H1 (cell line): ENCODE measurements at regions not wholly inside any gene's neighbourhood (a gene's known extent, or its start where the extent isn't known, plus 50 kb on each side); places are given as distances from the start of the nearest gene placed in this dataset.

ENCODE experiments used
- CTCF ChIA-PET: fragments of 300-600 bp; sonication (Branson Sonifier 250); formaldehyde crosslinking; loops from one replicate; lab custom pipeline; 2021; ENCODE audit not compliant: partially characterized antibody; lab: Charles Lee
- POLR2A ChIA-PET: fragments of 300-600 bp; sonication (Branson Sonifier 250); formaldehyde crosslinking; loops from one replicate; lab custom pipeline; 2021; ENCODE audit warnings: inconsistent platforms; ENCODE audit not compliant: partially characterized antibody; lab: Charles Lee
- DNase-seq, 2 experiments: peaks; one replicate each; pipeline versions ENCODE4 v3.0.0 to v3.0.0-alpha.2; 2010 to 2022; ENCODE audit warnings: low spot score in 2 of 2, low read depth in 1 of 2, mixed read lengths in 1 of 2
- FAIRE-seq: peaks from 2 replicates; lab custom pipeline; 2011; peaks lifted over from hg19 to GRCh38; lab: Jason Lieb, UNC
- H2AFZ ChIP-seq: 2 replicates; pipeline ENCODE4 v1.8.1; 2012; ENCODE audit warnings: low read length, inconsistent platforms
- H2AK5ac ChIP-seq: 2 replicates; pipeline ENCODE4 v1.6.1; 2013; ENCODE audit warnings: low read depth, low read length
- H2BK120ac ChIP-seq: replicated peaks from 2 replicates; pipeline ENCODE3; 2013; ENCODE audit warnings: low read depth, low read length, inconsistent platforms
- H2BK12ac ChIP-seq: 2 replicates; pipeline ENCODE4 v1.6.1; 2013; ENCODE audit warnings: low read depth, low read length
- H2BK15ac ChIP-seq: 2 replicates; pipeline ENCODE4 v1.6.1; 2013; ENCODE audit warnings: low read length
- H2BK20ac ChIP-seq: 2 replicates; pipeline ENCODE4 v1.6.1; 2013; ENCODE audit warnings: low read length
- H2BK5ac ChIP-seq: 2 replicates; pipeline ENCODE4 v1.6.1; 2013; ENCODE audit warnings: low read depth, low read length
- H3K14ac ChIP-seq: 2 replicates; pipeline ENCODE4 v1.6.1; 2013; ENCODE audit warnings: inconsistent platforms; ENCODE audit not compliant: insufficient read length
- H3K18ac ChIP-seq: 2 replicates; pipeline ENCODE4 v1.6.1; 2013; ENCODE audit warnings: low read length; ENCODE audit errors: extremely low read depth
- H3K23ac ChIP-seq: 2 replicates; pipeline ENCODE4 v1.6.1; 2013; ENCODE audit warnings: inconsistent platforms; ENCODE audit not compliant: insufficient read length
- H3K23me2 ChIP-seq: 2 replicates; pipeline ENCODE4 v1.6.1; 2013; ENCODE audit warnings: low read depth, low read length
- H3K27ac ChIP-seq: 2 replicates; pipeline ENCODE4 v1.6.1; 2011; ENCODE audit warnings: low read depth, low read length, inconsistent platforms
- H3K27me3 ChIP-seq, 4 experiments: replicated peaks in 1 of 4; 1 replicate in 1 of 4; 2 replicates in 3 of 4; pipeline versions ENCODE4 v1.6.1 to v1.8.1; 2011 to 2013; ENCODE audit warnings: low read length in 3 of 4, mild to moderate bottlenecking in 3 of 4, inconsistent platforms in 2 of 4, mixed read lengths in 2 of 4, moderate library complexity in 1 of 4; ENCODE audit not compliant: control insufficient read depth in 3 of 4, insufficient read depth in 3 of 4; ENCODE audit errors: extremely low read depth in 1 of 4
- H3K36me3 ChIP-seq, 4 experiments: 2 replicates each; pipeline versions ENCODE4 v1.6.1 to v1.8.1; 2011 to 2013; ENCODE audit warnings: mild to moderate bottlenecking in 4 of 4, low read length in 3 of 4, moderate library complexity in 2 of 4, control low read depth in 1 of 4, inconsistent platforms in 1 of 4; ENCODE audit not compliant: insufficient read depth in 4 of 4, control insufficient read depth in 2 of 4
- H3K4ac ChIP-seq: replicated peaks from 2 replicates; pipeline ENCODE3; 2013; ENCODE audit warnings: low read length, low read depth, mixed read lengths, inconsistent platforms; ENCODE audit not compliant: insufficient read length
- H3K4me1 ChIP-seq, 4 experiments: replicated peaks in 1 of 4; 1 replicate in 1 of 4; 2 replicates in 3 of 4; pipeline versions ENCODE4 v1.6.1 to v1.8.1; 2011 to 2013; ENCODE audit warnings: low read length in 3 of 4, inconsistent platforms in 2 of 4, mixed read lengths in 1 of 4; ENCODE audit not compliant: insufficient read depth in 4 of 4, control insufficient read depth in 3 of 4
- H3K4me2 ChIP-seq, 2 experiments: 2 replicates each; pipeline versions ENCODE4 v1.6.1 to v1.8.1; 2011 to 2013; ENCODE audit warnings: low read depth in 2 of 2, low read length in 2 of 2, control low read depth in 1 of 2, inconsistent platforms in 1 of 2, mild to moderate bottlenecking in 1 of 2; ENCODE audit not compliant: insufficient read depth in 1 of 2
- H3K4me3 ChIP-seq, 4 experiments: fragments of 200-600, 300-600 bp in 1 of 4; sonication (generic), shearing (Covaris generic), sonication (Bioruptor Twin) in 1 of 4; 2 replicates each; pipeline versions ENCODE4 v1.5.1 to v1.8.1; 2011 to 2016; ENCODE audit warnings: low read length in 4 of 4, low read depth in 3 of 4, control low read depth in 2 of 4, inconsistent platforms in 2 of 4, mild to moderate bottlenecking in 2 of 4, mixed read lengths in 1 of 4, moderate library complexity in 1 of 4; ENCODE audit not compliant: insufficient read depth in 2 of 4; ENCODE audit errors: extremely low read depth in 1 of 4
- H3K56ac ChIP-seq: replicated peaks from 2 replicates; pipeline ENCODE3; 2013; ENCODE audit warnings: low read depth, mild to moderate bottlenecking, mixed read lengths, low read length, inconsistent platforms; ENCODE audit not compliant: insufficient read length
- H3K79me1 ChIP-seq: 2 replicates; pipeline ENCODE4 v1.6.1; 2013; ENCODE audit warnings: low read depth, low read length, control low read depth
- H3K79me2 ChIP-seq, 2 experiments: 2 replicates each; pipeline versions ENCODE4 v1.6.1 to v1.8.1; 2012 to 2013; ENCODE audit warnings: low read length in 2 of 2, mild to moderate bottlenecking in 2 of 2, inconsistent platforms in 1 of 2; ENCODE audit not compliant: insufficient read depth in 2 of 2, control insufficient read depth in 1 of 2
- H3K9ac ChIP-seq, 4 experiments: replicated peaks in 1 of 4; 1 replicate in 1 of 4; 2 replicates in 3 of 4; pipeline versions ENCODE4 v1.6.1 to v1.8.1; 2011 to 2013; ENCODE audit warnings: low read depth in 3 of 4, low read length in 3 of 4, control low read depth in 2 of 4, mild to moderate bottlenecking in 2 of 4, moderate library complexity in 2 of 4, inconsistent platforms in 1 of 4; ENCODE audit errors: extremely low read depth in 1 of 4
- H3K9me3 ChIP-seq, 2 experiments: 2 replicates each; pipeline versions ENCODE4 v1.6.1 to v1.8.1; 2012 to 2013; ENCODE audit warnings: mild to moderate bottlenecking in 2 of 2, moderate library complexity in 2 of 2, control low read depth in 1 of 2, inconsistent platforms in 1 of 2, low read depth in 1 of 2, low read length in 1 of 2, mixed read lengths in 1 of 2; ENCODE audit not compliant: insufficient read depth in 2 of 2
- H4K20me1 ChIP-seq, 2 experiments: replicated peaks in 1 of 2; 2 replicates each; pipeline versions ENCODE3 to v1.8.1; 2011 to 2013; ENCODE audit warnings: inconsistent platforms in 2 of 2, low read length in 2 of 2, mild to moderate bottlenecking in 1 of 2; ENCODE audit not compliant: insufficient read depth in 2 of 2, control insufficient read depth in 1 of 2
- H4K5ac ChIP-seq: 2 replicates; pipeline ENCODE4 v1.6.1; 2013; ENCODE audit warnings: low read length, low read depth, mixed read lengths, inconsistent platforms; ENCODE audit not compliant: insufficient read length
- H4K8ac ChIP-seq: 2 replicates; pipeline ENCODE4 v1.8.0; 2013; ENCODE audit warnings: mild to moderate bottlenecking, moderate library complexity, low read length, inconsistent platforms; ENCODE audit not compliant: insufficient read depth; ENCODE audit errors: extremely low read depth
- H4K91ac ChIP-seq: replicated peaks from 2 replicates; pipeline ENCODE3; 2013; ENCODE audit warnings: low read length, mixed read lengths, inconsistent platforms; ENCODE audit not compliant: insufficient read length
- ATF2 ChIP-seq: IDR thresholded peaks from 2 replicates; pipeline ENCODE4 v1.6.1; 2012; ENCODE audit warnings: low read length, inconsistent platforms
- BACH1 ChIP-seq: IDR thresholded peaks from 2 replicates; pipeline ENCODE4 v1.6.1; 2012; ENCODE audit warnings: low read length, improper control_type of control experiment
- CHD2 ChIP-seq: IDR thresholded peaks from 2 replicates; pipeline ENCODE4 v1.6.1; 2012; ENCODE audit warnings: low read length, improper control_type of control experiment
- CTBP2 ChIP-seq: IDR thresholded peaks from 2 replicates; pipeline ENCODE4 v1.7.0; 2011; ENCODE audit warnings: borderline replicate concordance, mild to moderate bottlenecking, moderate library complexity, mixed read lengths, low read length; ENCODE audit not compliant: insufficient read depth, insufficient read length
- EP300 ChIP-seq, 2 experiments: IDR thresholded peaks; 1 replicate in 1 of 2; 2 replicates in 1 of 2; pipeline ENCODE4 v1.6.1; 2011 to 2012; ENCODE audit warnings: low read depth in 2 of 2, low read length in 2 of 2, mild to moderate bottlenecking in 2 of 2, borderline replicate concordance in 1 of 2, inconsistent platforms in 1 of 2, moderate library complexity in 1 of 2
- EZH2 ChIP-seq: fragments of 200-600 bp; sonication (generic); IDR thresholded peaks from 2 replicates; pipeline ENCODE4 v1.7.1; 2012; ENCODE audit warnings: low read depth, mild to moderate bottlenecking, moderate library complexity, low read length, inconsistent platforms; ENCODE audit not compliant: severe bottlenecking
- FOSL1 ChIP-seq: IDR thresholded peaks from 2 replicates; pipeline ENCODE4 v1.6.1; 2011; ENCODE audit warnings: mild to moderate bottlenecking, low read depth, low read length, moderate library complexity; ENCODE audit not compliant: insufficient read depth
- HDAC2 ChIP-seq, 2 experiments: fragments of 300-600 bp in 1 of 2; sonication (generic) in 1 of 2; IDR thresholded peaks; 2 replicates each; pipeline ENCODE4 v1.6.1; 2011 to 2012; ENCODE audit warnings: low read depth in 2 of 2, low read length in 2 of 2, mild to moderate bottlenecking in 2 of 2, moderate library complexity in 2 of 2, borderline replicate concordance in 1 of 2, inconsistent platforms in 1 of 2
- KDM1A ChIP-seq: fragments of 200-600, 300-600 bp; sonication (generic); IDR thresholded peaks from 2 replicates; pipeline ENCODE4 v1.7.1; 2016; ENCODE audit warnings: mild to moderate bottlenecking, low read length, borderline replicate concordance
- SIRT6 ChIP-seq: IDR thresholded peaks from one replicate; pipeline ENCODE4 v1.7.1; 2012; ENCODE audit warnings: low read length, inconsistent platforms
- SP1 ChIP-seq: IDR thresholded peaks from 2 replicates; pipeline ENCODE4 v1.6.1; 2011; ENCODE audit warnings: low read depth, low read length
- WGBS, 2 experiments: shearing (Covaris generic) in 1 of 2; methylation state at CpG; one replicate each; pipeline versions ENCODE4 v1.1.6 to v1.1.7; 2013 to 2015; ENCODE audit warnings: low lambda C conversion rate in 2 of 2, mixed read lengths in 2 of 2, inconsistent platforms in 1 of 2, low coverage in 1 of 2, missing lambda C conversion rate in 1 of 2; ENCODE audit not compliant: insufficient replicate concordance in 2 of 2, insufficient coverage in 1 of 2, insufficient read length in 1 of 2; ENCODE audit errors: extremely low coverage in 1 of 2, missing lambda C conversion rate in 1 of 2; 5-methylcytosine and 5-hydroxymethylcytosine counted together

- Histone ChIP-seq H4K20me1 (peaks cover 0 to 2% of the 10 kb centered on the region in 2 experiments), H3K36me3 (no peaks in the 10 kb centered on the region), H2BK20ac (no peak overlapping the region), H3K79me1 (no peaks in the 10 kb centered on the region), H3K4me1 (peaks cover 0 to 3% (median 2%) of the 10 kb centered on the region in 4 experiments; a peak in 3 of 7 replicates), H3K79me2 (no peaks in the 10 kb centered on the region), H2BK15ac (no peak overlapping the region), H4K5ac (no peak overlapping the region), H3K56ac (no peak overlapping the region), H3K4me2 (no peak overlapping the region), H3K14ac (no peak overlapping the region), H4K8ac (no peak overlapping the region), H3K4ac (no peak overlapping the region), H3K23ac (no peak overlapping the region), H3K27ac (no peak overlapping the region), H2AFZ (no peak overlapping the region), H2BK120ac (no peak overlapping the region), H4K91ac (no peak overlapping the region), H2BK12ac (no peak overlapping the region), H3K27me3 (peaks cover 0 to 2% (median 0%) of the 10 kb centered on the region in 4 experiments; a peak in 2 of 7 replicates), H3K9ac (peak overlapping the region in 1 of 4 experiments; percentile 34; a peak in 1 of 7 replicates), H3K4me3 (no peak overlapping the region), H3K18ac (no peak overlapping the region), H3K23me2 (peaks cover 12% of the 10 kb centered on the region; the same call in 1 of the 2 replicates), H3K9me3 (no peaks in the 10 kb centered on the region), H2AK5ac (no peak overlapping the region), H2BK5ac (no peak overlapping the region)
- DNase-seq (no peak), FAIRE-seq (no peak)
- ChIA-PET CTCF (interaction anchor here (1.2 to 1.5 kb wide), 3 partner anchors 25 to 187 kb away, joined by 3 to 5 read pairs (median 4); no protein-coding TSS in a partner anchor), POLR2A (no interaction called here)
- WGBS, 2 experiments, result 91% methylated on average over 4 of the region's 4 CpGs; no CpG with 5 or more reads in 1 of the 2 experiments
- no peak for TF ChIP-seq ATF2
- TF ChIP-seq CHD2, result no peak
- TF ChIP-seq KDM1A, result no peak
- no peak for TF ChIP-seq BACH1
- TF ChIP-seq EP300 (IDR thresholded peaks at IDR 0.05; ENCODE audit: borderline replicate concordance in 1 of 2, low read depth in 2 of 2, low read length in 2 of 2), result no peak
- no peak for TF ChIP-seq SP1
- TF ChIP-seq EZH2, result no peak
- no peak for TF ChIP-seq CTBP2
- no peak for TF ChIP-seq FOSL1
- TF ChIP-seq SIRT6, result no peak
- TF ChIP-seq HDAC2 (IDR thresholded peaks at IDR 0.05; ENCODE audit: borderline replicate concordance in 1 of 2, low read depth in 2 of 2, low read length in 2 of 2), result no peak
Observed at GRCh38 chr4:180054291-180054690, 2188.9 kb upstream of the TENM3 start.
